Activated CD4-positive, alpha-beta T cell treated with anti-CD3 and anti-CD28 coated beads, Interleukin-2, amount 50 U/mL, for 1 hour (primary cell): ENCODE measurements at regions not wholly inside any gene's neighbourhood (a gene's known extent, or its start where the extent isn't known, plus 50 kb on each side); places are given as distances from the start of the nearest gene placed in this dataset.
A peak's percentile ranks its signal among the peaks of the same experiment; 100 is the strongest.

Source experiments
- DNase-seq: peaks from one replicate; pipeline ENCODE4 v3.0.0-alpha.2; 2020

DNA sequence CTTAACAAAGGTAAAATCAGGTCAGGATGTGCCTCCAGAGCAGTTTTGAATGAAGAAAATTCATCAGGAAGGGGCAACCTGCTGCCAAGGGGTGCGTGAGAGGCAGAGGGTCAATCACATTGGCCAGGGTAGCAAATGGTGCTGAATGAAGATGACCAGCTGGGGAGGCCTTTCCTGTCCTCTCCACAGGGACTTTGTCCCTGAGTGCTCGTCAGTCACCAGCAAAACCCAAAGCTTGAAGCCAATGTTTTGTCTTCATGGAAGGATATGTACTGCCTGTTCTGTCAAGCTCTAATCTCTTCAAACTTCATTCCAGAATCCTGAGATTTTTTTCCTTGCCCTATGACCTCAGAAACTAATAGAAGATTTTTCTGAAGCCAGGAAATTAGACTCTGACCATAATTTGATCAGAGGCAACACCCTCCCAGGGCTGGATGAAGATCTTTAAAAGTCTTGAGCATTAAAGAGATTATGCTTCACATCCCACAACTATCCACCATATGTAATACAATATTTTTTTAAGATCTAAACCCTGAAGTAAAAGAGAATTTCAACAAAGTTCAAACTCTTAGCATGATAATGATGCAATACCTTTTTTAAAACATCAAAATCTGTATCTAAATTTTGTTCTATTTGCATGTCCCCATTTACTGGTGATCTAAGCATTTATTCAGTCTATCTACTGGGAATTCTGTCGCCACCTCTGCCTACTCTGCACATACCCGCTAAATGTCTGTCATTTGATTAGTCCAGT lies 243.0 kb downstream of the SNX13 start:
- DNase-seq = no peak

DNA sequence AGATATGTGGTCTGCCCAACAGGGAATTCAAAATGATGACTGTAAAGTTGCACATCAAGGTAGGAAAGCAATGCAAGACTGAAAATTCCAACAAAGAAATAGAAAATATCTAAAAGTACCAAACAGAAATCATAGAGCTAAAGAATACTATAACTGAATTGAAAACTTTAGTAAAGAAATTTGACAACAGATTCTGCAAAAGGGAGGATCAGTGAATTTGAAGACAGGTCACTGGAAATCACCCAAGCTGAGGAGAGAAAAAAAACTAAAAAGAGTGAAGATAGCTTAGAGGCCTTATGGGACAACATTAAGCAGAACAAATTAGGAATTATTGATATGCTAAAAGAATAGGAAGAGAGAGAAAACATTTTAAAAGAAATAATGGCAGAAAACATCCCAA lies 240.6 kb downstream of the SNX13 start:
- no peak for DNase-seq

DNA sequence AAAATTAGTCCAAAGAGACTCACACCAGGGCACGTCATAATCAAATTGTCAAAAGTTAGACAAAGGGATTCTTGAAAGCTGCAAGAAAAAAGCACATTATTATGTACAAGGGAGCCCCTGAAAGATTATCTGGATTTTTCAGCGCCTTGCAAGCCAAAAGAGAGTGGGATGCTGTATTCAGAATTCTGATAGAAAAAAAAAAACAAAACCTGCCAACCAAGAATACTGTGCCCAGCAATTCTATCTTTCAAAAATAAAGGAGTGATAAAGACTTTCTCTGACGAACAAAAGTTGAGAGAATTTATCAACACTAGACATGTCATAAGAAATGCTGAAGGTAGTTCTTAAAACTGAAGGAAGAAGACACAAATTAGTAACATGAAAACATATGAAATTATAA lies 240.2 kb downstream of the SNX13 start:
- DNase-seq = no peak

DNA sequence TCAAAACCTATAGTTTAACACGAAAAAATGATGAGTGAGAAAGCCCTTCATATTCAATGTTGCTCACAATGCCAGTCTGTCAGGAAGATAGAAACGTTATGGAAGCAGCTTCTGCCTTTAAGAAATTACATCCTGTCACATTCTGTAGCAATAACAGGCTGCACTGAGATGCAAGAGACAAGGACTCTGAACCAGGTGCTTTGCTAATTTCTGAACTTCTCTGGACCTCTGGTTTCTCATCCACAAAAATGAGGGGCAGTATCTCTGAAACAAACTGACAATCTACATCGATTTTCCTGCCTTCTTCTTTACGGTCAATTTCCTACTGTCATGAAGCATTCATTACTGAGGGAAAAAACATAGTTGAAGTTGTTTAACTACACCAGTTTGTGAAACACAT lies 234.0 kb downstream of the SNX13 start:
- DNase-seq = no peak

DNA sequence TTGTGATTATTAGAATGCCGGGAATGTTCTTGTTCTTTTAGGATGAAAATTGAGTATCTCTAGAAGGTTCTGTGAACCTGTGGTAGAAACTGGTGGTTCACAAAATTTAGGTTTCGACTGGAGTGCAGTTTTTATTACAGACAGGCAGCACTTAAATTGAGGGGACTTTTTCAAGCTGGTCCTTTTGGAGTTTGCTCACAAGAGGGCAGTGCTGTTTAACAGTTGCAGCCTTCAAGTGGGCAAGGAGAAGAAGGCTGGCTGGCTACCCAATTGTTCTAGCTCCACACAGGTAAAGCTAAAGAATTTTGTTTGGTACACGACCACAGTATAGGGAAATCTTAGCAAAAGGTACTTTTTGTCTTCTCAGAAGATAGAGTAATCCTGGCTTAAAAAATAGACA lies 233.6 kb downstream of the SNX13 start:
- DNase-seq = peak; percentile 2

DNA sequence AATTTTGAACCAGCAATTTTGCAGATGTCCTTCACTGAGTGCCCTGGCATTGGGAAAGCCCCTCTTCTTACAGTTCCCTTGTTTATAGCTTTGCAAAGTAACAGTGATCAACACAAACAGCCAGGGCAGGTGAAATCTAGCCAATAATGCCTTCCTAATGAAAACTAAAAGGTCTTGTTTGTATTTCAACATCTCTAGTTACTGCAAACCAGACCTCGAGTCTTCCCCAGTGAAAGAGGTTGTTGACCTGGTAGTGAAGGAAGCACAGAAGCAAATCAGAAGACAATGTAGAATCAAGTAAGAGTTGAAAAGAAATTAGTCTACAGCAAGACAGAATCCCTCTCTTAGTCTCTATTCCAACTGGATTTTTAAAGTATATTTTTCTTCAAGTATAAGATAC lies 231.2 kb downstream of the SNX13 start:
- DNase-seq = no peak

DNA sequence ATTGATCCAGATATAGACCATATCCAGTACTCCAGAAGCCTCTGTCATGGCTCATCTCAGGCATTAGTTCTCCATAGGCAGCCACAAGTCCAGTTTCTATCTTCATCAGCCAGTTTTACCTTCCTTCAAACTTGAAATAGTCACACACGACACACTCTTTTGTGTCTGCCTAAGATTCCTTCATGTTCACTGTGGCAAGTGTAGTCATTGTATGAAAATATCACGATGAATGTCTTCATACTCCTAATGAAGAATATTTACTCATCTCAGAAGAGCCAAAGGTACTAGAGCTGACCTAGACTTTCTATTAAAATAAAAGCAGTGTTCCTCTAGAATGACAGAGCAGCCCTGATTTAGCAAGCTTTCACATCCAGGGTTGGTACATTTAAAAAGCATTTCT lies 230.7 kb downstream of the SNX13 start:
- DNase-seq = no peak

DNA sequence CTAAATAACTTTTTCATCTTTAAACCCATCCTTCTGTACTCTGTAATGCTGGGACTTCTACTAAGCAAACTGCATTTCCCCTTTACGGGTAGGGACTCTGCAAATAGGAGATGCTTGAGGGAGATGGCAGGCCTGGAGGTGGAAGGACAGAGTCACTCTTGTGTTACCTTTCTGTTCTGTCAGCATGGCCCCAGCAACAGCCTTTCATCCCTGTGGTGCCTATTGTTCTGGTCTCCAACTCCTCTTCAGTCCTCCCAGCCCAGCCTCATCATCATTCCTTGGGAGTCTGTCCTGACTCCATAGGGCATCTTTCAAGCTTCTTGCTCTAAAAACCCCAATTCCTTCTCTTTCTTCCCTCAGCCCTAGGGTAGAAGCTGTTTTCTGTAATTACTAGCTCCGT lies 230.0 kb downstream of the SNX13 start:
- no peak for DNase-seq

DNA sequence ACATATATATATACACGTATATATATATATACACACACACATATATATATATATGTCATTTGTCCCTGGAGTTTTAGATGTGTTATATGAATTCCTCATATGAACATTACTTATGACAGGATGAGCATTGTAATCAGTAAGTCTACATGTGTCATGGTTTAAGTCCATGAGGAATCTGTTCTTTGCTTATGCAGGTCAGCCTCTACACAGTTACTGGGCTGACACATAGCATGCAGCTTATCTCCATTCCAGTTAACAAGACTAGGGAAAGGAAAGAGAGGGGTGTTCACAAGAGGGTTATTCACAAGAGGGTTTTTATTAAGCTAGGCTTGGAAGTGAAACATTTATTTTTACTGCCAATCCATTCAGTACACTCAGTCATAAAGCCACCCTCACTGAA lies 226.7 kb downstream of the SNX13 start:
- no peak for DNase-seq

DNA sequence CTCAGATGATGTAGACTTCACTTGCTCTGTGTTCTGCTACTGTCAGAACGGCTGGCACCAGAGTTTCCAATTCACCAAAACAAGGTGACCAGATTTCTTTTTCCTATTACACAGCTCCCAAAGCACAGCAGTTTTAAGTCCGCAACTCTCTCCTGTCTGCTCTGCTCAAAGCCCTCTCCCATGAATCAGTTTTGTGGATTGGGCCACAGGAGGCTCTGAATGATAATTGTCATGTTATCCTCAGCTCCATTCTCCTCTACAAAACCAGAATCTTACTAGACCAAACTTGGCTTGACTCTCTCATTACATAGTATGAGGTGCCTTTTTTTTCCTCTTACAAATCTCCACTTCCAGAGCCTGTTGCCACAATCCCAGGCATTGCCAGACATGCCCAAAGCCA lies 223.5 kb downstream of the SNX13 start:
- DNase-seq = no peak

DNA sequence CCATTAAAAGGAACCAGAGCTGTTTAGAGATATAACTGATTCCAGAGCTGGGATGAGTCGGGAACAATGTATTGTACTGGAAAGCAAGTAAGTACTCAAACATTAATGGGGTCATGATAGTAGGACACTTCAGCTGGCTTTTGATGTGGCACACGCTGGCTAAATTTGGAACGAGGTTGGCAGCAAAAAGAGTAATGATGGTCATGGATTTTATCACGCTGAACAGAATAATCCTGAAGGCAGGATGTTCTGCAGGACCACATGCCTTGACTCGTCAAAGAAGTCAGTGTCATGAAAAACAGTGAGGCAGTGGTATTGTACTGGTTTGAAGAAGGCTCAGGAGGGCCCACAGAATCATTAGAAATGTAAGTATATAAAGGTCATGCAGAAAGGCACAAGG lies 220.3 kb downstream of the SNX13 start:
- DNase-seq = no peak

DNA sequence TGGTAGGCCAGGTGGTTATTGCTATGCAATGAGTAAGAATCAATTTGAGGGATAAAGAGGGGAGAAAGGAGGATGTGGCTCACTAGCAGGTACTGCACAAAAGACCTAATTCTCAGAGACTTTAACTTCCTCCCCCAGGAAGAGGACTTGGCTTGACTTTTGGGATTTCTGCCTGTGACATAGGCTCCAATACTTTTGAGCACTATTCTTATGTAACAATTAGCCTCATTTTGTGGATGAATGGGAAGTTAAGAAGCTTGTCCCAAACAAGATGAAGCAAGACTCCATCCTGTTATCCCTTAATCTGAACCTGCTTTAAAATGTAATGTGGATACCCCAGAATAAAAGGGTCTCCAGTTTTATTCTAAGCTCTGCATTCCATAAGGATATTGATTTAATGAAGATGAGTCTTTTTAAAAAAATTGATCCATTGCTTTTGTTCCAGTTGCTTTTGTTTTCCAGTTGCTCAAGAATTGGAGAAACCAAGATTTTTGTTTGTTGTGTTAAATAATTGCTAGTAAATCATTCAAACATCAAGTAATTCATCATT lies 218.5 kb downstream of the SNX13 start:
- DNase-seq = no peak

DNA sequence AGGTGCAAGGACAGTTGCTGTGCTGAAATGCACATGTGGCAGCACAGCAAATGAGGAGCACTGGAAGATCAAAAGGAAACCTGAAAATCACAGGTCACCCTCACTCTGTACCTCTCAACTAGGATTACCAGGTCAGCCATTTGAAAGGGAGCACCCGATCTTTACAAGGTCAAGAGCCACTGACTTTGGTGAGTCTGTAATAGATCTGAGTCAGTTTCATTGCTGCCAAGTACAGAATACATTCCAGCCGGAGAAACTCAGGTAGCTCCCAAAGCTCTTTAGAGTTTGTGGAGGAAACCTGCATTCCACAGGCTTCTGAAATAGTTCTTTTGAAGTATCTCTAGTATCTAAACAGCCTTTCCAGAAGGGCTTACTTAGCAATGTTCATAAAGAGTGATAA lies 217.5 kb downstream of the SNX13 start:
- no peak for DNase-seq

DNA sequence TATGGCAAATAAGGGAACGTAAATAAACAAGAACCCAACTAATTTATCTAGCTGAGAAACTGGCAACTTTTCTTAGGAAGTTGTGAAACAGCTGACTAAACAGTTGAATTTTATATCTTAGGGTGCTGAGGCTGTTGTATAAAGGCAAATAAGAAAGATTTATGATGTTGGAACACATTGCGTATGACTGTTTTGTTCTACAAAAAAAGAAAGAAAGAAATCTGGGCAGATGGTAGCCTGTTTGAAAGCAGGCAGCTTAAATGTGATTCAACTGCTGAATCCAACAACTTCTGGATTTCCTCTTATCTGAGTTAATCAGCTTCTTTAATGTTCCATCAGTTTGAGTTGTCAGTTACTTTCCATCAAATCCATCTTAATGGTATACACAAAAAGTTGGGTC lies 214.5 kb downstream of the SNX13 start:
- no peak for DNase-seq

DNA sequence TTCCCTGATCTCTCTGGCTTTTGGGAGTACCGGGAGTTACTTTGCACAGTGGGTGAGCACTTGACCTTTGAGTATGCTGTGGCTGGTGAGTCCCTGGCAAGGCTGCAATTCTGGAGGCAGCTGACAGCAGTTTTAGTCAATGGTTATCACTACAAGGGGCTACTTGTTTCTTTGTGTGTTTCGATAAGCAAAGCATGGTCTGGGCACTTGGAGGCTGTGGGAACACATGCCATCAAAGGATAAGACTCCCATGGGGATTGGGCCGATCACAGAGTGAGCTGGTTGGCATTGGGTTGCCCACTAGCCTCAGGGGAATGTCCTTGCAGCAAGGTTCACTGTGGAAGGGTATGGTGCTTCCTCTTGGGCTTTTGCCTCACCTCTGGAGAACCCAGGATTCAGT lies 208.2 kb downstream of the SNX13 start:
- DNase-seq = no peak
